ENCODE measurements at regions not wholly inside any gene's neighbourhood (a gene's known extent, or its start where the extent isn't known, plus 50 kb on each side); places are given as distances from the start of the nearest gene placed in this dataset.

- H3K9me2 ChIP-seq (ENCODE audit: low read depth, low read length) = no peaks in the 10 kb centered on the region
- no peak overlapping the region for H3K4me3 ChIP-seq (ENCODE audit: low read depth, low read length, poor library complexity, severe bottlenecking)
- TF ChIP-seq EZH2 (IDR thresholded peaks at IDR 0.05; ENCODE audit: borderline replicate concordance, low read length) = no peak
- H3K36me3 ChIP-seq (ENCODE audit: insufficient read depth, low read length) = no peaks in the 10 kb centered on the region
- H3K4me1 ChIP-seq (ENCODE audit: insufficient read depth, low read length, severe bottlenecking) = no peaks in the 10 kb centered on the region
- no peak overlapping the region for H3K27ac ChIP-seq (ENCODE audit: low read depth, low read length, poor library complexity, severe bottlenecking)
- no peaks in the 10 kb centered on the region for H3K79me2 ChIP-seq (ENCODE audit: insufficient read depth, low read length)
- H2AFZ ChIP-seq (ENCODE audit: low read length) = no peak overlapping the region
- H3F3A ChIP-seq (ENCODE audit: insufficient read depth, low read length) = no peaks in the 10 kb centered on the region
- no peak overlapping the region for H3K9ac ChIP-seq (ENCODE audit: low read length)
- no peak overlapping the region for H3K4me2 ChIP-seq (ENCODE audit: low read length)
- no peaks in the 10 kb centered on the region for H3K27me3 ChIP-seq (ENCODE audit: insufficient read depth, low read length)
- no peaks in the 10 kb centered on the region for H4K20me1 ChIP-seq (ENCODE audit: insufficient read depth, low read length)
- no peaks in the 10 kb centered on the region for H3K9me3 ChIP-seq (ENCODE audit: low read length)
These were observed 325.5 kb downstream of the SFMBT2 start for GRCh38 chr10:7085147-7085912.

- H3K9me2 ChIP-seq (ENCODE audit: low read depth, low read length) = no peaks in the 10 kb centered on the region
- H3K9ac ChIP-seq (ENCODE audit: low read length) = no peak overlapping the region
- no peak overlapping the region for H3K4me2 ChIP-seq (ENCODE audit: low read length)
- no peak overlapping the region for H2AFZ ChIP-seq (ENCODE audit: low read length)
- TF ChIP-seq EZH2 (IDR thresholded peaks at IDR 0.05; ENCODE audit: borderline replicate concordance, low read length) (no peak), CTCF (IDR thresholded peaks at IDR 0.05; ENCODE audit: low read length) (no peak)
- H3F3A ChIP-seq (ENCODE audit: insufficient read depth, low read length) = no peaks in the 10 kb centered on the region
- H3K27ac ChIP-seq (ENCODE audit: low read depth, low read length, poor library complexity, severe bottlenecking) = no peak overlapping the region
- H3K4me1 ChIP-seq (ENCODE audit: insufficient read depth, low read length, severe bottlenecking) = no peaks in the 10 kb centered on the region
- H4K20me1 ChIP-seq (ENCODE audit: insufficient read depth, low read length) = no peaks in the 10 kb centered on the region
- H3K36me3 ChIP-seq (ENCODE audit: insufficient read depth, low read length) = no peaks in the 10 kb centered on the region
- H3K9me3 ChIP-seq (ENCODE audit: low read length) = no peaks in the 10 kb centered on the region
- H3K27me3 ChIP-seq (ENCODE audit: insufficient read depth, low read length) = no peaks in the 10 kb centered on the region
- H3K4me3 ChIP-seq (ENCODE audit: low read depth, low read length, poor library complexity, severe bottlenecking) = no peak overlapping the region
- no peaks in the 10 kb centered on the region for H3K79me2 ChIP-seq (ENCODE audit: insufficient read depth, low read length)
These were observed 326.4 kb downstream of the SFMBT2 start for GRCh38 chr10:7084280-7085005.

- Histone ChIP-seq H3K27ac (ENCODE audit: low read depth, low read length, poor library complexity, severe bottlenecking) (no peak overlapping the region), H3K9me3 (ENCODE audit: low read length) (no peaks in the 10 kb centered on the region), H3K4me1 (ENCODE audit: insufficient read depth, low read length, severe bottlenecking) (no peaks in the 10 kb centered on the region), H3K9me2 (ENCODE audit: low read depth, low read length) (no peaks in the 10 kb centered on the region), H3F3A (ENCODE audit: insufficient read depth, low read length) (no peaks in the 10 kb centered on the region), H3K27me3 (ENCODE audit: insufficient read depth, low read length) (no peaks in the 10 kb centered on the region), H2AFZ (ENCODE audit: low read length) (no peak overlapping the region), H3K9ac (ENCODE audit: low read length) (no peak overlapping the region), H4K20me1 (ENCODE audit: insufficient read depth, low read length) (no peaks in the 10 kb centered on the region), H3K36me3 (ENCODE audit: insufficient read depth, low read length) (no peaks in the 10 kb centered on the region), H3K4me3 (ENCODE audit: low read depth, low read length, poor library complexity, severe bottlenecking) (no peak overlapping the region), H3K4me2 (ENCODE audit: low read length) (no peak overlapping the region), H3K79me2 (ENCODE audit: insufficient read depth, low read length) (no peaks in the 10 kb centered on the region)
- TF ChIP-seq CTCF (IDR thresholded peaks at IDR 0.05; ENCODE audit: low read length) = no peak
- no peak for TF ChIP-seq EZH2 (IDR thresholded peaks at IDR 0.05; ENCODE audit: borderline replicate concordance, low read length)
These were observed 327.9 kb downstream of the SFMBT2 start for GRCh38 chr10:7082967-7083366.
